Thyroid gland (tissue), 4 donors: ENCODE measurements at regions not wholly inside any gene's neighbourhood (a gene's known extent, or its start where the extent isn't known, plus 50 kb on each side); places are given as distances from the start of the nearest gene placed in this dataset.

Experiments
- POLR2A ChIP-seq, 2 donors: fragments of 450-650 bp; IDR thresholded peaks; one replicate each; pipeline ENCODE4 v1.6.1; 2017; ENCODE audit warnings: antibody characterized with exemption in 2 of 2, mild to moderate bottlenecking in 2 of 2, moderate library complexity in 1 of 2
- TF ChIP-seq, protein P1 (sequence below), 6 experiments: fragments of 200-600 bp in 3 of 6; fragments of 450-650 bp in 3 of 6; sonication (generic) in 3 of 6; IDR thresholded peaks; one replicate each; pipeline ENCODE4 v1.5.1; 2016 to 2019; ENCODE audit warnings: antibody characterized with exemption in 6 of 6, mild to moderate bottlenecking in 2 of 6, inconsistent platforms in 1 of 6, moderate library complexity in 1 of 6

GRCh38 chr21:28280611-28281010 is 712.1 kb downstream of the LTN1 start:
- TF ChIP-seq, protein P1, sequence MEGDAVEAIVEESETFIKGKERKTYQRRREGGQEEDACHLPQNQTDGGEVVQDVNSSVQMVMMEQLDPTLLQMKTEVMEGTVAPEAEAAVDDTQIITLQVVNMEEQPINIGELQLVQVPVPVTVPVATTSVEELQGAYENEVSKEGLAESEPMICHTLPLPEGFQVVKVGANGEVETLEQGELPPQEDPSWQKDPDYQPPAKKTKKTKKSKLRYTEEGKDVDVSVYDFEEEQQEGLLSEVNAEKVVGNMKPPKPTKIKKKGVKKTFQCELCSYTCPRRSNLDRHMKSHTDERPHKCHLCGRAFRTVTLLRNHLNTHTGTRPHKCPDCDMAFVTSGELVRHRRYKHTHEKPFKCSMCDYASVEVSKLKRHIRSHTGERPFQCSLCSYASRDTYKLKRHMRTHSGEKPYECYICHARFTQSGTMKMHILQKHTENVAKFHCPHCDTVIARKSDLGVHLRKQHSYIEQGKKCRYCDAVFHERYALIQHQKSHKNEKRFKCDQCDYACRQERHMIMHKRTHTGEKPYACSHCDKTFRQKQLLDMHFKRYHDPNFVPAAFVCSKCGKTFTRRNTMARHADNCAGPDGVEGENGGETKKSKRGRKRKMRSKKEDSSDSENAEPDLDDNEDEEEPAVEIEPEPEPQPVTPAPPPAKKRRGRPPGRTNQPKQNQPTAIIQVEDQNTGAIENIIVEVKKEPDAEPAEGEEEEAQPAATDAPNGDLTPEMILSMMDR (IDR thresholded peaks at IDR 0.05), result no peak
- no peak for TF ChIP-seq POLR2A (IDR thresholded peaks at IDR 0.05)
